WTC11 (cell line): ENCODE measurements at regions not wholly inside any gene's neighbourhood (a gene's known extent, or its start where the extent isn't known, plus 50 kb on each side); places are given as distances from the start of the nearest gene placed in this dataset.

ENCODE experiments used
- ATAC-seq: fragments of 200-7000 bp; cut with Tn5 transposase; 2 replicates; pipeline ENCODE4 v1.10.0; 2021; ENCODE audit warnings: mild to moderate bottlenecking, moderate library complexity
- CTCF ChIA-PET: fragments of 300-600 bp; sonication (Branson Sonifier 250); formaldehyde crosslinking; loops from one replicate; lab custom pipeline; 2021; ENCODE audit warnings: antibody characterized with exemption; lab: Charles Lee
- POLR2A ChIA-PET: fragments of 350-600 bp; sonication (Branson Sonifier 250); formaldehyde crosslinking; loops from one replicate; lab custom pipeline; 2021; ENCODE audit warnings: antibody characterized with exemption; lab: Charles Lee
- DNase-seq: peaks from one replicate; pipeline ENCODE4 v3.0.0; 2021; ENCODE audit warnings: low spot score
- H3K27ac Mint-ChIP-seq: 2 replicates; pipeline ENCODE4 v1.8.0; 2021; ENCODE audit warnings: mixed read lengths
- H3K27me3 Mint-ChIP-seq: 2 replicates; pipeline ENCODE4 v1.8.0; 2021; ENCODE audit warnings: low read depth, mild to moderate bottlenecking, moderate library complexity, mixed read lengths
- H3K36me3 Mint-ChIP-seq: 2 replicates; pipeline ENCODE4 v1.8.0; 2021; ENCODE audit warnings: mixed read lengths
- H3K4me1 Mint-ChIP-seq: 2 replicates; pipeline ENCODE4 v1.8.0; 2022; ENCODE audit warnings: mixed read lengths
- H3K4me3 Mint-ChIP-seq: 2 replicates; pipeline ENCODE4 v1.8.0; 2021; ENCODE audit warnings: mild to moderate bottlenecking, moderate library complexity, mixed read lengths
- H3K9me3 Mint-ChIP-seq: 2 replicates; pipeline ENCODE4 v1.8.0; 2021; ENCODE audit warnings: mixed read lengths
- ATF1 ChIP-seq: sonication (generic); formaldehyde crosslinking; IDR thresholded peaks from 2 replicates; pipeline ENCODE4 v1.8.1; 2023; ENCODE audit warnings: mild to moderate bottlenecking, moderate library complexity, missing genetic modification reagents
- CREB1 ChIP-seq: sonication (generic); formaldehyde crosslinking; IDR thresholded peaks from 2 replicates; pipeline ENCODE4 v1.8.0; 2023; ENCODE audit warnings: mild to moderate bottlenecking, missing genetic modification reagents
- FOXK1 ChIP-seq: sonication (generic); formaldehyde crosslinking; IDR thresholded peaks from 2 replicates; pipeline ENCODE4 v1.8.0; 2022; ENCODE audit warnings: mild to moderate bottlenecking, moderate library complexity, missing genetic modification reagents
- JUN ChIP-seq: sonication (generic); formaldehyde crosslinking; IDR thresholded peaks from 2 replicates; pipeline ENCODE4 v1.8.0; 2023; ENCODE audit warnings: mild to moderate bottlenecking, missing genetic modification reagents
- NFATC4 ChIP-seq: fragments of 250-450 bp; sonication (Bioruptor Pico); IDR thresholded peaks from 2 replicates; pipeline ENCODE4 v1.9.0; 2021; ENCODE audit warnings: mild to moderate bottlenecking
- NFYB ChIP-seq: sonication (generic); formaldehyde crosslinking; conservative IDR thresholded peaks from 2 replicates; pipeline ENCODE4 v1.8.0; 2022; ENCODE audit warnings: low read depth, missing genetic modification reagents
- TEAD1 ChIP-seq: sonication (generic); formaldehyde crosslinking; IDR thresholded peaks from 2 replicates; pipeline ENCODE4 v1.8.0; 2022; ENCODE audit warnings: mild to moderate bottlenecking, missing genetic modification reagents
- TP53 ChIP-seq: sonication (generic); formaldehyde crosslinking; IDR thresholded peaks from 2 replicates; pipeline ENCODE4 v1.8.1; 2023; ENCODE audit warnings: mild to moderate bottlenecking, missing genetic modification reagents
- ZBTB21 ChIP-seq: sonication (generic); formaldehyde crosslinking; IDR thresholded peaks from 2 replicates; pipeline ENCODE4 v1.8.1; 2023; ENCODE audit warnings: mild to moderate bottlenecking, missing genetic modification reagents, borderline replicate concordance
- ZNF121 ChIP-seq: sonication (generic); formaldehyde crosslinking; IDR thresholded peaks from 2 replicates; pipeline ENCODE4 v1.8.0; 2023; ENCODE audit warnings: missing genetic modification reagents
- TF ChIP-seq, protein P1 (sequence below): sonication (generic); formaldehyde crosslinking; IDR thresholded peaks from 2 replicates; pipeline ENCODE4 v1.8.1; 2022; ENCODE audit warnings: missing genetic modification reagents, borderline replicate concordance
- TF ChIP-seq, protein P2 (sequence below): sonication (generic); formaldehyde crosslinking; IDR thresholded peaks from 2 replicates; pipeline ENCODE4 v1.8.0; 2022; ENCODE audit warnings: mild to moderate bottlenecking, missing genetic modification reagents
- TF ChIP-seq, protein P3 (sequence below): fragments of 250-450 bp; sonication (Bioruptor Pico); IDR thresholded peaks from 2 replicates; pipeline ENCODE4 v1.9.0; 2021; ENCODE audit warnings: mild to moderate bottlenecking
- TF ChIP-seq, protein P4 (sequence below): fragments of 250-450 bp; sonication (Bioruptor Pico); IDR thresholded peaks from 2 replicates; pipeline ENCODE4 v1.9.0; 2021; ENCODE audit warnings: mild to moderate bottlenecking
- TF ChIP-seq, protein P5 (sequence below): sonication (generic); formaldehyde crosslinking; conservative IDR thresholded peaks from 2 replicates; pipeline ENCODE4 v1.8.1; 2022; ENCODE audit warnings: mild to moderate bottlenecking, missing genetic modification reagents
- TF ChIP-seq, protein P6 (sequence below): sonication (generic); formaldehyde crosslinking; IDR thresholded peaks from 2 replicates; pipeline ENCODE4 v1.8.0; 2022; ENCODE audit warnings: mild to moderate bottlenecking, missing genetic modification reagents
- TF ChIP-seq, protein P7 (sequence below): sonication (generic); formaldehyde crosslinking; IDR thresholded peaks from 2 replicates; pipeline ENCODE4 v1.8.1; 2022; ENCODE audit warnings: low read depth, mild to moderate bottlenecking, moderate library complexity, missing genetic modification reagents, borderline replicate concordance
- TF ChIP-seq, protein P8 (sequence below): sonication (generic); formaldehyde crosslinking; IDR thresholded peaks from 2 replicates; pipeline ENCODE4 v1.8.0; 2022; ENCODE audit warnings: mild to moderate bottlenecking, missing genetic modification reagents
- TF ChIP-seq, protein P9 (sequence below): sonication (generic); formaldehyde crosslinking; IDR thresholded peaks from 2 replicates; pipeline ENCODE4 v1.8.1; 2023; ENCODE audit warnings: mild to moderate bottlenecking, missing genetic modification reagents

DNA sequence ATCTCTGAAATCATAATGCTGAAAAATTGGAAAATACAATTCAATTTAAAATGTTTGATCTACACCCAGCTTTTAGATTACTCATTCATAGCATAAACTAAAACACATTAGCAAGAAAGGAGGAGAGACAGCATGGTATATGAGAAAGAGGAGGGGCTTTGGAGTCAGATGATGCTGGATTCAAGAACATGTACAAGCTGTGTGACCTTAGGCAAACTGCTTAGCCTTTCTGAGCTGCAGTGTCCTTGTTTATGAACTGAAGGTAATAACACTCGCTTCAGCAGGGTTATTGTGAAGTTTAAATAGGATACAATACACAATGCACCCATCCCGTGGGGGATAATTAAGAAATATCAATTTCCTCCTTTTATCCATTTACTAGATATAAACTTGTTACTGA, 79.2 kb downstream of the MAP1LC3B2 start (continued):
- TF ChIP-seq, protein P1, sequence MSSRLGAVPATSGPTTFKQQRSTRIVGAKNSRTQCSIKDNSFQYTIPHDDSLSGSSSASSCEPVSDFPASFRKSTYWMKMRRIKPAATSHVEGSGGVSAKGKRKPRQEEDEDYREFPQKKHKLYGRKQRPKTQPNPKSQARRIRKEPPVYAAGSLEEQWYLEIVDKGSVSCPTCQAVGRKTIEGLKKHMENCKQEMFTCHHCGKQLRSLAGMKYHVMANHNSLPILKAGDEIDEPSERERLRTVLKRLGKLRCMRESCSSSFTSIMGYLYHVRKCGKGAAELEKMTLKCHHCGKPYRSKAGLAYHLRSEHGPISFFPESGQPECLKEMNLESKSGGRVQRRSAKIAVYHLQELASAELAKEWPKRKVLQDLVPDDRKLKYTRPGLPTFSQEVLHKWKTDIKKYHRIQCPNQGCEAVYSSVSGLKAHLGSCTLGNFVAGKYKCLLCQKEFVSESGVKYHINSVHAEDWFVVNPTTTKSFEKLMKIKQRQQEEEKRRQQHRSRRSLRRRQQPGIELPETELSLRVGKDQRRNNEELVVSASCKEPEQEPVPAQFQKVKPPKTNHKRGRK (CRISPR knock-in tag) = no peak
- TF ChIP-seq NFATC4 (CRISPR knock-in tag) (no peak), FOXK1 (CRISPR knock-in tag) (no peak), TEAD1 (CRISPR knock-in tag) (no peak), CREB1 (CRISPR knock-in tag) (no peak)
- TF ChIP-seq, protein P2, sequence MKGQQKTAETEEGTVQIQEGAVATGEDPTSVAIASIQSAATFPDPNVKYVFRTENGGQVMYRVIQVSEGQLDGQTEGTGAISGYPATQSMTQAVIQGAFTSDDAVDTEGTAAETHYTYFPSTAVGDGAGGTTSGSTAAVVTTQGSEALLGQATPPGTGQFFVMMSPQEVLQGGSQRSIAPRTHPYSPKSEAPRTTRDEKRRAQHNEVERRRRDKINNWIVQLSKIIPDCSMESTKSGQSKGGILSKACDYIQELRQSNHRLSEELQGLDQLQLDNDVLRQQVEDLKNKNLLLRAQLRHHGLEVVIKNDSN = no peak
- TF ChIP-seq, protein P3, sequence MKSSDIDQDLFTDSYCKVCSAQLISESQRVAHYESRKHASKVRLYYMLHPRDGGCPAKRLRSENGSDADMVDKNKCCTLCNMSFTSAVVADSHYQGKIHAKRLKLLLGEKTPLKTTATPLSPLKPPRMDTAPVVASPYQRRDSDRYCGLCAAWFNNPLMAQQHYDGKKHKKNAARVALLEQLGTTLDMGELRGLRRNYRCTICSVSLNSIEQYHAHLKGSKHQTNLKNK (CRISPR knock-in tag) = no peak
- TF ChIP-seq, protein P4, sequence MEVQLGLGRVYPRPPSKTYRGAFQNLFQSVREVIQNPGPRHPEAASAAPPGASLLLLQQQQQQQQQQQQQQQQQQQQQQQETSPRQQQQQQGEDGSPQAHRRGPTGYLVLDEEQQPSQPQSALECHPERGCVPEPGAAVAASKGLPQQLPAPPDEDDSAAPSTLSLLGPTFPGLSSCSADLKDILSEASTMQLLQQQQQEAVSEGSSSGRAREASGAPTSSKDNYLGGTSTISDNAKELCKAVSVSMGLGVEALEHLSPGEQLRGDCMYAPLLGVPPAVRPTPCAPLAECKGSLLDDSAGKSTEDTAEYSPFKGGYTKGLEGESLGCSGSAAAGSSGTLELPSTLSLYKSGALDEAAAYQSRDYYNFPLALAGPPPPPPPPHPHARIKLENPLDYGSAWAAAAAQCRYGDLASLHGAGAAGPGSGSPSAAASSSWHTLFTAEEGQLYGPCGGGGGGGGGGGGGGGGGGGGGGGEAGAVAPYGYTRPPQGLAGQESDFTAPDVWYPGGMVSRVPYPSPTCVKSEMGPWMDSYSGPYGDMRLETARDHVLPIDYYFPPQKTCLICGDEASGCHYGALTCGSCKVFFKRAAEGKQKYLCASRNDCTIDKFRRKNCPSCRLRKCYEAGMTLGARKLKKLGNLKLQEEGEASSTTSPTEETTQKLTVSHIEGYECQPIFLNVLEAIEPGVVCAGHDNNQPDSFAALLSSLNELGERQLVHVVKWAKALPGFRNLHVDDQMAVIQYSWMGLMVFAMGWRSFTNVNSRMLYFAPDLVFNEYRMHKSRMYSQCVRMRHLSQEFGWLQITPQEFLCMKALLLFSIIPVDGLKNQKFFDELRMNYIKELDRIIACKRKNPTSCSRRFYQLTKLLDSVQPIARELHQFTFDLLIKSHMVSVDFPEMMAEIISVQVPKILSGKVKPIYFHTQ = no peak

DNA sequence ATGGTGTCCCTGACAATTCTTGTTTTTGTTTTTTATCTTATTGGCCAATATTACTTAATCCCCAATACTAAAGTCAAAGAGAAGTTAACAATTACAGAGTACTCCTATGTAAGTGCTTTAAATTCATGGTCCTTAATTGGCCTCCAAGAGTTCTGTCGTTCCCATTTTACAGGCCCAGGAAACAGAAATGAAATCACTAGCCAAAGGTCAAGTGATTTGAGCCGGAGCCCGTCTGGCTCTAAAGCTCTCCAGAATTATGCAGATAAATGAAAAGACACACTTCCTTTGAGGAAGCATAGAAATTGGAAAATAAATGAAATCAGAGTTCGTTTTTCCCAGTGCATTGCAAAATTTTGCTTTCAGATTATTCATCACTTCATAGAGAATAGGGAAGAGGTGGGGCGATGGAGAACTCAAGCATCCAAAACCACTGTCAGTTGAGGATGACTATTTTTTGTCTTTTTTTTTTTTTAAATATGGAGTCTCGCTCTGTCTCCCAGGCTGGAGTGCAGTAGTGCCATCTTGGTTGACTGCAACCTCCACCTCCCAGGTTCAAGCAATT, 78.5 kb downstream of the MAP1LC3B2 start:
- ATAC-seq = no peak
- H3K4me1 Mint-ChIP-seq = peaks cover 5% of the 10 kb centered on the region
- ChIA-PET CTCF (no interaction called here), POLR2A (no interaction called here)
- TF ChIP-seq, protein P5, sequence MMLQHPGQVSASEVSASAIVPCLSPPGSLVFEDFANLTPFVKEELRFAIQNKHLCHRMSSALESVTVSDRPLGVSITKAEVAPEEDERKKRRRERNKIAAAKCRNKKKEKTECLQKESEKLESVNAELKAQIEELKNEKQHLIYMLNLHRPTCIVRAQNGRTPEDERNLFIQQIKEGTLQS (CRISPR knock-in tag) = no peak
- TF ChIP-seq CREB1 (CRISPR knock-in tag) (no peak), ZBTB21 (CRISPR knock-in tag) (no peak), ATF1 (CRISPR knock-in tag) (no peak), JUN (CRISPR knock-in tag) (no peak), ZNF121 (CRISPR knock-in tag) (no peak), TP53 (CRISPR knock-in tag) (no peak), FOXK1 (CRISPR knock-in tag) (no peak), NFYB (CRISPR knock-in tag) (no peak)
- TF ChIP-seq, protein P6, sequence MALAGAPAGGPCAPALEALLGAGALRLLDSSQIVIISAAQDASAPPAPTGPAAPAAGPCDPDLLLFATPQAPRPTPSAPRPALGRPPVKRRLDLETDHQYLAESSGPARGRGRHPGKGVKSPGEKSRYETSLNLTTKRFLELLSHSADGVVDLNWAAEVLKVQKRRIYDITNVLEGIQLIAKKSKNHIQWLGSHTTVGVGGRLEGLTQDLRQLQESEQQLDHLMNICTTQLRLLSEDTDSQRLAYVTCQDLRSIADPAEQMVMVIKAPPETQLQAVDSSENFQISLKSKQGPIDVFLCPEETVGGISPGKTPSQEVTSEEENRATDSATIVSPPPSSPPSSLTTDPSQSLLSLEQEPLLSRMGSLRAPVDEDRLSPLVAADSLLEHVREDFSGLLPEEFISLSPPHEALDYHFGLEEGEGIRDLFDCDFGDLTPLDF (CRISPR knock-in tag) = no peak
- TF ChIP-seq, protein P7, sequence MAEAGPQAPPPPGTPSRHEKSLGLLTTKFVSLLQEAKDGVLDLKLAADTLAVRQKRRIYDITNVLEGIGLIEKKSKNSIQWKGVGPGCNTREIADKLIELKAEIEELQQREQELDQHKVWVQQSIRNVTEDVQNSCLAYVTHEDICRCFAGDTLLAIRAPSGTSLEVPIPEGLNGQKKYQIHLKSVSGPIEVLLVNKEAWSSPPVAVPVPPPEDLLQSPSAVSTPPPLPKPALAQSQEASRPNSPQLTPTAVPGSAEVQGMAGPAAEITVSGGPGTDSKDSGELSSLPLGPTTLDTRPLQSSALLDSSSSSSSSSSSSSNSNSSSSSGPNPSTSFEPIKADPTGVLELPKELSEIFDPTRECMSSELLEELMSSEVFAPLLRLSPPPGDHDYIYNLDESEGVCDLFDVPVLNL (CRISPR knock-in tag) = no peak
- TF ChIP-seq, protein P8, sequence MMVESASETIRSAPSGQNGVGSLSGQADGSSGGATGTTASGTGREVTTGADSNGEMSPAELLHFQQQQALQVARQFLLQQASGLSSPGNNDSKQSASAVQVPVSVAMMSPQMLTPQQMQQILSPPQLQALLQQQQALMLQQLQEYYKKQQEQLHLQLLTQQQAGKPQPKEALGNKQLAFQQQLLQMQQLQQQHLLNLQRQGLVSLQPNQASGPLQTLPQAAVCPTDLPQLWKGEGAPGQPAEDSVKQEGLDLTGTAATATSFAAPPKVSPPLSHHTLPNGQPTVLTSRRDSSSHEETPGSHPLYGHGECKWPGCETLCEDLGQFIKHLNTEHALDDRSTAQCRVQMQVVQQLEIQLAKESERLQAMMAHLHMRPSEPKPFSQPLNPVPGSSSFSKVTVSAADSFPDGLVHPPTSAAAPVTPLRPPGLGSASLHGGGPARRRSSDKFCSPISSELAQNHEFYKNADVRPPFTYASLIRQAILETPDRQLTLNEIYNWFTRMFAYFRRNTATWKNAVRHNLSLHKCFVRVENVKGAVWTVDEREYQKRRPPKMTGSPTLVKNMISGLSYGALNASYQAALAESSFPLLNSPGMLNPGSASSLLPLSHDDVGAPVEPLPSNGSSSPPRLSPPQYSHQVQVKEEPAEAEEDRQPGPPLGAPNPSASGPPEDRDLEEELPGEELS (CRISPR knock-in tag) = no peak
- TF ChIP-seq, protein P9, sequence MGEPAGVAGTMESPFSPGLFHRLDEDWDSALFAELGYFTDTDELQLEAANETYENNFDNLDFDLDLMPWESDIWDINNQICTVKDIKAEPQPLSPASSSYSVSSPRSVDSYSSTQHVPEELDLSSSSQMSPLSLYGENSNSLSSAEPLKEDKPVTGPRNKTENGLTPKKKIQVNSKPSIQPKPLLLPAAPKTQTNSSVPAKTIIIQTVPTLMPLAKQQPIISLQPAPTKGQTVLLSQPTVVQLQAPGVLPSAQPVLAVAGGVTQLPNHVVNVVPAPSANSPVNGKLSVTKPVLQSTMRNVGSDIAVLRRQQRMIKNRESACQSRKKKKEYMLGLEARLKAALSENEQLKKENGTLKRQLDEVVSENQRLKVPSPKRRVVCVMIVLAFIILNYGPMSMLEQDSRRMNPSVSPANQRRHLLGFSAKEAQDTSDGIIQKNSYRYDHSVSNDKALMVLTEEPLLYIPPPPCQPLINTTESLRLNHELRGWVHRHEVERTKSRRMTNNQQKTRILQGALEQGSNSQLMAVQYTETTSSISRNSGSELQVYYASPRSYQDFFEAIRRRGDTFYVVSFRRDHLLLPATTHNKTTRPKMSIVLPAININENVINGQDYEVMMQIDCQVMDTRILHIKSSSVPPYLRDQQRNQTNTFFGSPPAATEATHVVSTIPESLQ (CRISPR knock-in tag) = no peak
- no peaks in the 10 kb centered on the region for H3K27me3 Mint-ChIP-seq
- no peak for DNase-seq
- H3K9me3 Mint-ChIP-seq = peaks cover 6% of the 10 kb centered on the region; the same call in 1 of the 2 replicates
- H3K36me3 Mint-ChIP-seq = no peaks in the 10 kb centered on the region
- no peak overlapping the region for H3K4me3 Mint-ChIP-seq
- H3K27ac Mint-ChIP-seq = no peak overlapping the region
